ENCODE measurements at regions not wholly inside any gene's neighbourhood (a gene's known extent, or its start where the extent isn't known, plus 50 kb on each side); places are given as distances from the start of the nearest gene placed in this dataset.

- TF ChIP-seq SUZ12 (IDR thresholded peaks at IDR 0.05) (no peak), FOXA1 (IDR thresholded peaks at IDR 0.05) (no peak), PKNOX1 (IDR thresholded peaks at IDR 0.05) (no peak), ELF4 (IDR thresholded peaks at IDR 0.05) (no peak), LEF1 (IDR thresholded peaks at IDR 0.05; ENCODE audit: borderline replicate concordance) (no peak), SP1 (IDR thresholded peaks at IDR 0.05) (no peak), TARDBP (IDR thresholded peaks at IDR 0.05) (no peak), ZNF384 (IDR thresholded peaks at IDR 0.05) (no peak)
These were observed 1350.0 kb upstream of the EPHA6 start for GRCh38 chr3:95464346-95464745.
